ENCODE measurements at regions not wholly inside any gene's neighbourhood (a gene's known extent, or its start where the extent isn't known, plus 50 kb on each side); places are given as distances from the start of the nearest gene placed in this dataset.

GRCh38 chr2:19720306-19720705, 181.5 kb downstream of the TTC32 start:
- no peak for DNase-seq (ENCODE audit: low spot score)

DNA sequence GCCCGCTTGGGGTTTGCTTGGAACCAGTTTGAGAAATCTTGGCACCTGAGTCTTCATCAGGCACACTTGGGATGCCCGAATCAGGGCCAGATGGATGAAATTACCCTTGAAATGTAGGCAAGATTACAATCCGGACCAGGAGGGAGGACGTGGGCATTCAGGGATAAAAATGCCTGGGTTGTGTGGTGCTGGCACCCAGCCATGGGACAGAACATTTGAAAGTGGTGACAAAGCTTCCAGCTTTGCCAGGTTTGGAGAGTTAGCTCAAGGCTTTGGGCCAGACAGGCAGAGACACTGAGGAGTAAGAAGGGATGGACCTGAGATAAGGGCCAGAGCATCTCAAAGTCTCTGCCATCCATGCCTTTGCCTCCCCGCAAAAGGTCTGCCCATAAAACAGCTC, 182.2 kb downstream of the TTC32 start:
- DNase-seq (ENCODE audit: low spot score), result peak; percentile 2

- no peak for DNase-seq (ENCODE audit: low spot score)
Measured at GRCh38 chr2:19717446-19717845, 184.3 kb downstream of the TTC32 start.

- no peak for DNase-seq (ENCODE audit: low spot score)
Measured at GRCh38 chr2:19714926-19715325, 186.9 kb downstream of the TTC32 start.

DNA sequence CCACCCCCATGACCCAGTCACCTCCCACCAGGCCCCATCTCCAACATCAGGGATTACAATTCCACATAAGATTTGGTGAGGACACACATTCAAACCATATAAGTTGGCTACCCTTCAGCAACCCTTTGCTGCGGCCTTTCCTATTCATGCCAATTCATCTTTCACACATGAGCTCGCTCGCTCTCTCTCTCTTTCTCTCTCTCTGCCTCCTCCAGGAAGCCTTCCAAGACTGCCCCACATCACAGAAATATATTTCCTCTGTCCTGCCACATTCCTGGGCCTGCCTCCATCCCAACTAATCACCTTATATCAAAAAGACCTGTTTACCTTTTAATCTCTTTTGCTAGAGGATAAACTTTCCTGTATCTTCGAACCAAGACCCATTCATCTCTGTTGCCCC, 188.9 kb downstream of the TTC32 start:
- no peak for DNase-seq (ENCODE audit: low spot score)

GRCh38 chr2:19711470-19712372, 190.1 kb downstream of the TTC32 start:
- peak; percentile 99 for DNase-seq (ENCODE audit: low spot score)

- no peak for DNase-seq (ENCODE audit: low spot score)
Measured at GRCh38 chr2:19710230-19710629, 191.6 kb downstream of the TTC32 start.

- DNase-seq (ENCODE audit: low spot score), result no peak
Measured at GRCh38 chr2:19709553-19709952, 192.2 kb downstream of the TTC32 start.

- no peak for DNase-seq (ENCODE audit: low spot score)
Measured at GRCh38 chr2:19708776-19709175, 193.0 kb downstream of the TTC32 start.

DNA sequence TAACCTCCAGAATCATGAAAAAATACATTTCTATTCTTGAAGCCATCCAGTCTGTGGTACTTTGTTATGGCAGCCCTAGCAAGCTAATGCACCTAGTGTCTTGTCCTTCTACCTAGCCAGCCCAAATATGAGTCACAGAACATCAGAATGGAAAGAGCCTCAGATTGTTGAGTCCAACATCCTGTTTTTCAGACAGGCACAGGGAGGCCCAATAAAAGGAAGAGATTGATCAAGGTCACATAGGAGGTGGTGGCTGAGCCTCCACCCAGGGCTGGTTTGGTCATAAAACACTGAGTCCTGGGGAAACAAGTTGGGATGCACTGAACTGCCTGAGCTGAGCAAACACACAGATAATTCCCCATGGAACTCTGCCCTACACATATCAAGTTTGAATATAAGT, 195.5 kb downstream of the TTC32 start:
- DNase-seq (ENCODE audit: low spot score), result peak; percentile 61

- peak; percentile 22 for DNase-seq (ENCODE audit: low spot score)
Measured at GRCh38 chr2:19702267-19702666, 199.5 kb downstream of the TTC32 start.

DNA sequence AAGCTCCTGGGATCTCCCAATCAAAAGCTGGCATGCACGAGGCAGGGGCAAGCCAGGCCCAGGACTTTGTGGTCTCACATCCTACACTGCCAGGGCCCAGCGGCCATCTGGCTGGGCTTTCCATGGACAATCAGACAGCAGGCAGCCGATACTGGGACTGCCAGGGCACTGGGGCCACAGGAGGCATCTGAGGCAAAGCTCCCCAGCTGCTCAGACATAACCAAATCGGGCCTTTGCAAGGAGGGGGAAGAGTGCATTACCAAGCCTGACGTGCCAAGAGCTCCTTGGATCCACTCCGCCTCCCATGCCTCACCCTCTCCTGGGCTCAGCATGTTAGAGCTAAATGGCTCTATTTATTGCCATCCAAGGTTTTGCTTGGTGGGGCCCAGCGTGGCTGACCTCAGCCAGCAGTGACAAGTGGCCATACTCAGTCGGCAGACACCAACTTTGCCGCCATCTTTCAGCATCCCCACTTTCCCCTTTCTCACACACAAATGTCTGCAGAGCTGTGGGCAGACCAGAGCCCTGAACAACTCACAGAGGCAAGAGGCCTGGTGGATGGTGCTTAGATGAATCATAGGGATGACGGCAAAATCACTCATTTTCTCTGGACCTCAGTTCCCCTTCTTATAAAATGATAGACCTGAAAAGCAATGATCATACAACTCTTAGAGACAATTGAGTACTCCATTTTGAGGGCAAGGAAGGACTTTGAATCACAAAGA, 200.8 kb downstream of the TTC32 start:
- no peak for DNase-seq (ENCODE audit: low spot score)

DNA sequence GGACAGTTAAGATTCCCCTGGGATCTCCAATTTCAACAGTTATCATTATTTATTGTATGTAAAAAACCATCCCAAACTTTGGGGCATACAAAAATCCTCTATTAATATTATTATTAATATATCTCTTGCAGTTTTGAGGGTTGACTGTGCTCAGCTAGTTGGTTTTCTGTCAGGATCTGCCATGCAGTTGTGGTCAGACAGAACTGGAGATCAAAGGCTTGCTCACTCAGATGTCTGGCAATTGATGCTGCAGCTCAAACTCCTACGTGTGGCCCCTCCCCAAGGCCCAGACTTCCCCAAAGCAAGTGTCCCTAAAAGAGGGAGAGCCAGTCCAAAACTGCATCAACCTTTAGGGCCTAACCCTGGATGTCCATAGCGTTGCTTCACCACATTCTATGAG, 204.7 kb downstream of the TTC32 start:
- no peak for DNase-seq (ENCODE audit: low spot score)

DNA sequence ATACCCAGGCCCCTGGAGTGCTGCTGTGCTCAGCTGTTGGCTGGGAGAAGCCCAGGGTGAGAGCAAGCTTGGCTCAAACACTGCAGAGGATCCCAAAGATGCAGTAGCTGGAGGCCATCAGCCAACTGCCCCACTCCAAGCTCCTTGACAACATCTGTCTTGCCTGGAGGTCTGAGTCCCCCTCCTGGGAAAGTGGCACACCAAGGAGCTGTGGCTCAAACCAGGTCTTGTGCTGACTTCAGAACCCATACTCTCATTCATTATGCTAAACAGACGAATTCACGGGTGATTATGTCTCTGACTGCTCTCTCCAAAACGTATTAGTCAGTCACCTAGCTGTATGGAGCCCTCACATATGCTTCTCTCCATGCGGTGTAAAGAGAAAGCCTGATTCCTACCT, 206.1 kb downstream of the TTC32 start:
- DNase-seq (ENCODE audit: low spot score), result no peak

- no peak for DNase-seq (ENCODE audit: low spot score)
Measured at GRCh38 chr2:19691892-19692291, 209.9 kb downstream of the TTC32 start.

DNA sequence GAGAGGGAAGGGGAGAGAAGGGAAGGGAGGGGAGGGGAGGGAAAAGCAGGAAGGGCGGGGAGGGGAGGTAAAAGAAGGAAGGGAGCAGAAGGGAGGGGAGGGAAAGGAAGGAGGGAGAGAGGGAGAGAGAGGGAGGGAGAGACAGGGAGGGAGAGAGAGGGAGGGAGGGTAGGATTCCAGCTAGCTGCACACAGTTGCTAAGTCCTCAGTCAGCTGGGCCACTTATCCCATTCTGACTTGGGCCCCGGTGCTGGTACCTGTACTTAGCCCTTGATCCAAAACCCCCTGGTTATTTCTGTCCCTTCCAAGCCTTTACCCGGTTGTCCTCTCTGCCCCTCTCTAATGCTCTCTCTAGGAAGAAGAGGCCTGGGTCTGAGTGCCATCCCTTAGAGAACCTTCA, 211.4 kb downstream of the TTC32 start:
- no peak for DNase-seq (ENCODE audit: low spot score)

GRCh38 chr2:19689646-19690168, 212.1 kb downstream of the TTC32 start:
- DNase-seq (ENCODE audit: low spot score), result no peak

DNA sequence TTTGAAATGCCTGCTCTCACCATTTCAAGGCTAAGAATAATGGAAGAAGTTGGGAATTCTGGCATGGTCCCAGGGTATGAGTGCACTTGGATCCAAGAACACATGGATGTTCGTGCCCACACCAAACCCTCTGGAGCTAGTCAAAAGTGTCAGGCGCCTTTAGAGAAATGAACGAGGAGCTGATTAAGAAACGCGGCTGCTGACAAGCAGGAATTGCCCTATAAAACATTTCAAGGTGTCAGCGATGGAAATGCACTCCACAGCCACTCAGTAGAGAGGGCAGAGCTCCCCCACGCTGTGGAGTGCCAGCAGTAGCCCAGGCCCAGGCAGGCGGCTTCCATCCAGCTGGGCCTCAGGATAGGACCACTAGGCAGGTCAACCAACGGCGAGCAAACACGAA, 213.7 kb downstream of the TTC32 start:
- no peak for DNase-seq (ENCODE audit: low spot score)

- no peak for DNase-seq (ENCODE audit: low spot score)
Measured at GRCh38 chr2:19687017-19687659, 214.6 kb downstream of the TTC32 start.

DNA sequence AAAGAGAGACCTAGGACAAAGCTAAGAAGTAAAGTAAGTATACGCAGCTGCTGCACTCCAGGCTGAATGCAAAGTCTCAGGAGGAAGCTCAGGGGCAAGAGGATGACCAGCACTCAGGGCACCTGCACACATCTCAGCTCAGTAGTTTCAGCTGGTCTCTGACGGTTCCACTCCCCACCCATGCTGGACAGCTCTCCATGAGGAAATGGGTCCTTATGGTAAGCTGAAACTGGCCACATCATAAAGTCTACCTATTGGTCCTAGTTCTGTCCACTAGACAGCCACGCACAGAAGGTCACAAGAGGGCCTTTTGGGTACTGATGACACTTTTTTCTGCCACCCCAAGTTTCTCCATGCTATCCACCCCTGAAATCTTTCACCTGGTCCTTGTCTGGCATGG, 215.3 kb downstream of the TTC32 start:
- DNase-seq (ENCODE audit: low spot score), result no peak

DNA sequence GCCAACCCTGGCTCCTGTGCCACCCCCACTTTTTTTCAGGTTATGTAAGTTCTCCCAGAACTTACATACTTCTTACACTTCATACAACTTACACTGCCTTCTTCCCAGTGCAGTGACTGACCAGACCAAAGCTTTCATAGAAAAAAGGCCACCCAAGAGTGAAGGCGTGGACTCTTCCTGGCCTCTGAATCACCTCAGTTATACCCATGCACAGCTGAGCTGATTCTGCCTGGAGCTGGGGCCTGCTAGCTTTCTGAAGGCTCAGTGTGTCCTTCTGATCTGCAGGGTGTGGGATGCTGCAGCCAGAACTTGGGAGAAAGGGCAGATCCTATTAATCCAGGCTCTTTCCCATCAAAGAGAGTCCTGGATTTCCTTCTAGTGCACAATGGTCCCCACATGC, 216.1 kb downstream of the TTC32 start:
- DNase-seq (ENCODE audit: low spot score), result no peak

- no peak for DNase-seq (ENCODE audit: low spot score)
Measured at GRCh38 chr2:19684516-19684915, 217.3 kb downstream of the TTC32 start.

- DNase-seq (ENCODE audit: low spot score), result no peak
Measured at GRCh38 chr2:19683556-19683955, 218.2 kb downstream of the TTC32 start.
